ENCODE measurements at regions not wholly inside any gene's neighbourhood (a gene's known extent, or its start where the extent isn't known, plus 50 kb on each side); places are given as distances from the start of the nearest gene placed in this dataset.
A peak's percentile ranks its signal among the peaks of the same experiment; 100 is the strongest.

- H3K4me3 ChIP-seq (ENCODE audit: low read length in 2 of 2), result no peak overlapping the region
- H3K36me3 ChIP-seq (ENCODE audit: control insufficient read depth in 2 of 2, insufficient read depth in 2 of 2, low read length in 1 of 2), result no peaks in the 10 kb centered on the region
- WGBS, result 89% methylated on average over 2 of the region's 2 CpGs
- H3K4me1 ChIP-seq (ENCODE audit: control insufficient read depth in 2 of 2, insufficient read depth in 2 of 2, low read length in 2 of 2), result no peaks in the 10 kb centered on the region
- no peak overlapping the region for H3K27ac ChIP-seq (ENCODE audit: low read depth in 1 of 2, low read length in 1 of 2)
- no peaks in the 10 kb centered on the region for H3K9me3 ChIP-seq (ENCODE audit: control insufficient read depth in 2 of 2, insufficient read depth in 1 of 2, low read length in 1 of 2)
- no peak for DNase-seq (ENCODE audit: low read depth in 6 of 9, low spot score in 9 of 9)
- no peaks in the 10 kb centered on the region for H3K27me3 ChIP-seq (ENCODE audit: control insufficient read depth in 2 of 2, insufficient read depth in 1 of 2, low read length in 1 of 2)
These were observed 83.4 kb upstream of the MAPRE2 start for GRCh38 chr18:34957864-34958259.

- no peak for DNase-seq (ENCODE audit: low read depth in 6 of 9, low spot score in 9 of 9)
- H3K36me3 ChIP-seq (ENCODE audit: control insufficient read depth in 2 of 2, insufficient read depth in 2 of 2, low read length in 1 of 2), result no peaks in the 10 kb centered on the region
- H3K4me1 ChIP-seq (ENCODE audit: control insufficient read depth in 2 of 2, insufficient read depth in 2 of 2, low read length in 2 of 2), result no peaks in the 10 kb centered on the region
- no peaks in the 10 kb centered on the region for H3K9me3 ChIP-seq (ENCODE audit: control insufficient read depth in 2 of 2, insufficient read depth in 1 of 2, low read length in 1 of 2)
- 87% methylated on average over 1 of the region's 1 CpG for WGBS
- no peak overlapping the region for H3K27ac ChIP-seq (ENCODE audit: low read depth in 1 of 2, low read length in 1 of 2)
- H3K27me3 ChIP-seq (ENCODE audit: control insufficient read depth in 2 of 2, insufficient read depth in 1 of 2, low read length in 1 of 2), result no peaks in the 10 kb centered on the region
- H3K4me3 ChIP-seq (ENCODE audit: low read length in 2 of 2), result no peak overlapping the region
These were observed 81.9 kb upstream of the MAPRE2 start for GRCh38 chr18:34959211-34959829.

GRCh38 chr18:34959989-34960388 is 81.2 kb upstream of the MAPRE2 start:
- 96% methylated on average over 4 of the region's 4 CpGs for WGBS
- no peaks in the 10 kb centered on the region for H3K4me1 ChIP-seq (ENCODE audit: control insufficient read depth in 2 of 2, insufficient read depth in 2 of 2, low read length in 2 of 2)
- H3K9me3 ChIP-seq (ENCODE audit: control insufficient read depth in 2 of 2, insufficient read depth in 1 of 2, low read length in 1 of 2), result no peaks in the 10 kb centered on the region
- no peaks in the 10 kb centered on the region for H3K36me3 ChIP-seq (ENCODE audit: control insufficient read depth in 2 of 2, insufficient read depth in 2 of 2, low read length in 1 of 2)
- no peak for DNase-seq (ENCODE audit: low read depth in 6 of 9, low spot score in 9 of 9)
- no peak overlapping the region for H3K4me3 ChIP-seq (ENCODE audit: low read length in 2 of 2)
- no peaks in the 10 kb centered on the region for H3K27me3 ChIP-seq (ENCODE audit: control insufficient read depth in 2 of 2, insufficient read depth in 1 of 2, low read length in 1 of 2)
- H3K27ac ChIP-seq (ENCODE audit: low read depth in 1 of 2, low read length in 1 of 2), result no peak overlapping the region

- H3K27me3 ChIP-seq (ENCODE audit: control insufficient read depth in 2 of 2, insufficient read depth in 1 of 2, low read length in 1 of 2), result no peaks in the 10 kb centered on the region
- no peaks in the 10 kb centered on the region for H3K36me3 ChIP-seq (ENCODE audit: control insufficient read depth in 2 of 2, insufficient read depth in 2 of 2, low read length in 1 of 2)
- H3K9me3 ChIP-seq (ENCODE audit: control insufficient read depth in 2 of 2, insufficient read depth in 1 of 2, low read length in 1 of 2), result no peaks in the 10 kb centered on the region
- H3K27ac ChIP-seq (ENCODE audit: low read depth in 1 of 2, low read length in 1 of 2), result no peak overlapping the region
- no peaks in the 10 kb centered on the region for H3K4me1 ChIP-seq (ENCODE audit: control insufficient read depth in 2 of 2, insufficient read depth in 2 of 2, low read length in 2 of 2)
- no peak for DNase-seq (ENCODE audit: low read depth in 6 of 9, low spot score in 9 of 9)
- WGBS, result 88% methylated on average over 1 of the region's 1 CpG
- no peak overlapping the region for H3K4me3 ChIP-seq (ENCODE audit: low read length in 2 of 2)
These were observed 76.1 kb upstream of the MAPRE2 start for GRCh38 chr18:34965108-34965507.

- DNase-seq (ENCODE audit: low read depth in 6 of 9, low spot score in 9 of 9), result no peak
- Histone ChIP-seq H3K4me1 (ENCODE audit: control insufficient read depth in 2 of 2, insufficient read depth in 2 of 2, low read length in 2 of 2) (no peaks in the 10 kb centered on the region), H3K27me3 (ENCODE audit: control insufficient read depth in 2 of 2, insufficient read depth in 1 of 2, low read length in 1 of 2) (no peaks in the 10 kb centered on the region), H3K36me3 (ENCODE audit: control insufficient read depth in 2 of 2, insufficient read depth in 2 of 2, low read length in 1 of 2) (no peaks in the 10 kb centered on the region), H3K27ac (ENCODE audit: low read depth in 1 of 2, low read length in 1 of 2) (no peak overlapping the region), H3K4me3 (ENCODE audit: low read length in 2 of 2) (no peak overlapping the region), H3K9me3 (ENCODE audit: control insufficient read depth in 2 of 2, insufficient read depth in 1 of 2, low read length in 1 of 2) (no peaks in the 10 kb centered on the region)
- 95% methylated on average over 1 of the region's 1 CpG for WGBS
These were observed 75.6 kb upstream of the MAPRE2 start for GRCh38 chr18:34965566-34965965.

GRCh38 chr18:34970106-34970505 is 71.1 kb upstream of the MAPRE2 start:
- no peaks in the 10 kb centered on the region for H3K4me1 ChIP-seq (ENCODE audit: control insufficient read depth in 2 of 2, insufficient read depth in 2 of 2, low read length in 2 of 2)
- no peaks in the 10 kb centered on the region for H3K36me3 ChIP-seq (ENCODE audit: control insufficient read depth in 2 of 2, insufficient read depth in 2 of 2, low read length in 1 of 2)
- no peaks in the 10 kb centered on the region for H3K9me3 ChIP-seq (ENCODE audit: control insufficient read depth in 2 of 2, insufficient read depth in 1 of 2, low read length in 1 of 2)
- no peak overlapping the region for H3K27ac ChIP-seq (ENCODE audit: low read depth in 1 of 2, low read length in 1 of 2)
- no peak for DNase-seq (ENCODE audit: low read depth in 6 of 9, low spot score in 9 of 9)
- H3K4me3 ChIP-seq (ENCODE audit: low read length in 2 of 2), result no peak overlapping the region
- WGBS, result 92% methylated on average over 3 of the region's 3 CpGs
- H3K27me3 ChIP-seq (ENCODE audit: control insufficient read depth in 2 of 2, insufficient read depth in 1 of 2, low read length in 1 of 2), result no peaks in the 10 kb centered on the region

- no peak overlapping the region for H3K4me3 ChIP-seq (ENCODE audit: low read length in 2 of 2)
- no peak overlapping the region for H3K27ac ChIP-seq (ENCODE audit: low read depth in 1 of 2, low read length in 1 of 2)
- H3K27me3 ChIP-seq (ENCODE audit: control insufficient read depth in 2 of 2, insufficient read depth in 1 of 2, low read length in 1 of 2), result peaks cover 0 to 10% of the 10 kb centered on the region in 2 donors
- no peaks in the 10 kb centered on the region for H3K9me3 ChIP-seq (ENCODE audit: control insufficient read depth in 2 of 2, insufficient read depth in 1 of 2, low read length in 1 of 2)
- H3K36me3 ChIP-seq (ENCODE audit: control insufficient read depth in 2 of 2, insufficient read depth in 2 of 2, low read length in 1 of 2), result no peaks in the 10 kb centered on the region
- peaks cover 0 to 6% of the 10 kb centered on the region in 2 donors for H3K4me1 ChIP-seq (ENCODE audit: control insufficient read depth in 2 of 2, insufficient read depth in 2 of 2, low read length in 2 of 2)
- no peak for DNase-seq (ENCODE audit: low read depth in 6 of 9, low spot score in 9 of 9)
- WGBS, result 91% methylated on average over 1 of the region's 1 CpG
These were observed 69.9 kb upstream of the MAPRE2 start for GRCh38 chr18:34971313-34971712.

- H3K27ac ChIP-seq (ENCODE audit: low read depth in 1 of 2, low read length in 1 of 2), result no peak overlapping the region
- no peaks in the 10 kb centered on the region for H3K36me3 ChIP-seq (ENCODE audit: control insufficient read depth in 2 of 2, insufficient read depth in 2 of 2, low read length in 1 of 2)
- peaks cover 0 to 3% of the 10 kb centered on the region in 2 donors for H3K9me3 ChIP-seq (ENCODE audit: control insufficient read depth in 2 of 2, insufficient read depth in 1 of 2, low read length in 1 of 2)
- peaks cover 1 to 13% of the 10 kb centered on the region in 2 donors for H3K4me1 ChIP-seq (ENCODE audit: control insufficient read depth in 2 of 2, insufficient read depth in 2 of 2, low read length in 2 of 2)
- DNase-seq (ENCODE audit: low read depth in 6 of 9, low spot score in 9 of 9), result no peak
- H3K27me3 ChIP-seq (ENCODE audit: control insufficient read depth in 2 of 2, insufficient read depth in 1 of 2, low read length in 1 of 2), result peaks cover 0 to 24% of the 10 kb centered on the region in 2 donors
- no peak overlapping the region for H3K4me3 ChIP-seq (ENCODE audit: low read length in 2 of 2)
- WGBS, result 92% methylated on average over 2 of the region's 2 CpGs
These were observed 68.3 kb upstream of the MAPRE2 start for GRCh38 chr18:34972765-34973414.

GRCh38 chr18:34976123-34976522 is 65.1 kb upstream of the MAPRE2 start:
- H3K9me3 ChIP-seq (ENCODE audit: control insufficient read depth in 2 of 2, insufficient read depth in 1 of 2, low read length in 1 of 2), result peaks cover 0 to 3% of the 10 kb centered on the region in 2 donors
- no peak for DNase-seq (ENCODE audit: low read depth in 6 of 9, low spot score in 9 of 9)
- 83% methylated on average over 10 of the region's 10 CpGs for WGBS
- peaks cover 8 to 27% of the 10 kb centered on the region in 2 donors for H3K4me1 ChIP-seq (ENCODE audit: control insufficient read depth in 2 of 2, insufficient read depth in 2 of 2, low read length in 2 of 2)
- no peaks in the 10 kb centered on the region for H3K36me3 ChIP-seq (ENCODE audit: control insufficient read depth in 2 of 2, insufficient read depth in 2 of 2, low read length in 1 of 2)
- H3K4me3 ChIP-seq (ENCODE audit: low read length in 2 of 2), result peak overlapping the region; percentile 67 to 76
- H3K27me3 ChIP-seq (ENCODE audit: control insufficient read depth in 2 of 2, insufficient read depth in 1 of 2, low read length in 1 of 2), result peaks cover 0 to 27% of the 10 kb centered on the region in 2 donors
- H3K27ac ChIP-seq (ENCODE audit: low read depth in 1 of 2, low read length in 1 of 2), result no peak overlapping the region
